Neuron (in vitro differentiated cells): ENCODE measurements at regions not wholly inside any gene's neighbourhood (a gene's known extent, or its start where the extent isn't known, plus 50 kb on each side); places are given as distances from the start of the nearest gene placed in this dataset.
"Not testable (repeated sequence)": the region's sequence is repeated elsewhere in the genome, so short reads cannot be mapped to it uniquely, and the experiment has no call there.

Experiments
- H2AFZ ChIP-seq: one replicate; pipeline ENCODE4 v1.6.1; 2013; ENCODE audit warnings: low read depth, mild to moderate bottlenecking, inconsistent platforms, low read length, moderate library complexity
- H3K27me3 ChIP-seq: one replicate; pipeline ENCODE4 v1.6.1; 2013; ENCODE audit warnings: low read length; ENCODE audit not compliant: insufficient read depth
- H3K36me3 ChIP-seq: one replicate; pipeline ENCODE4 v1.6.1; 2013; ENCODE audit warnings: low read length; ENCODE audit not compliant: insufficient read depth
- H3K4me1 ChIP-seq: one replicate; pipeline ENCODE4 v1.6.1; 2013; ENCODE audit warnings: low read length; ENCODE audit not compliant: insufficient read depth
- H3K4me3 ChIP-seq: 2 replicates; pipeline ENCODE4 v1.5.1; 2013; ENCODE audit warnings: mild to moderate bottlenecking, low read length, moderate library complexity
- H3K9me3 ChIP-seq: one replicate; pipeline ENCODE4 v1.6.1; 2013; ENCODE audit warnings: low read length

GRCh38 chr12:9309749-9310148 lies 101.6 kb upstream of the PZP start:
- not testable (repeated sequence) for H3K4me1 ChIP-seq, H3K4me3 ChIP-seq, H3K27me3 ChIP-seq

GRCh38 chr12:9308745-9309144 lies 100.5 kb upstream of the PZP start:
- not testable (repeated sequence) for H2AFZ ChIP-seq, H3K27me3 ChIP-seq, H3K4me1 ChIP-seq, H3K4me3 ChIP-seq, H3K9me3 ChIP-seq
- H3K36me3 ChIP-seq, result peaks cover 28% of the 10 kb centered on the region

More at GRCh38 chr12:9309749-9310148, 101.6 kb upstream of the PZP start:
- not testable (repeated sequence) for H3K9me3 ChIP-seq, H2AFZ ChIP-seq
- H3K36me3 ChIP-seq, result peaks cover 24% of the 10 kb centered on the region

- H3K4me3 ChIP-seq, H3K27me3 ChIP-seq, H2AFZ ChIP-seq, H3K4me1 ChIP-seq, H3K9me3 ChIP-seq: not testable (repeated sequence)
- peaks cover 26% of the 10 kb centered on the region for H3K36me3 ChIP-seq
Observed at GRCh38 chr12:9308163-9308562, 100.0 kb upstream of the PZP start.

DNA sequence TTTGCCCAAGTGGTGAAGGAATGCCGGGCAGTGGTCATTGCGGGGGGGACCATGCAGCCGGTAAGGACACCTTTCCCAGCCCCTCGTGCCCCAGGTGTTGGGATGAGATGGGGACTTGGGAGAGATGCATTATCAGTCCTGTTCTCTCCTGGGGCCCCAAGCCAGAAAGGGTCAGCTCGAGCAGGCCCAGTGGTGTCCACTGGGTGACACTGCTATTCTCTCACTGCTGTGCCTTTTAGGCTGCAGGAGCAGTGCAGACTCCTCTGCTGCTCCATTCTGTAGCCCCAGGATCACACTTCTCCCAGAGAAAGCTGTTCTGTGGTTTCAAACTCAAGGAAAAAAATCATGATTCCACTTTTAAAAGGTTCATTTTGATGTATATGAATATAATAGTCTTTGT lies 99.1 kb upstream of the PZP start:
- not testable (repeated sequence) for H2AFZ ChIP-seq, H3K27me3 ChIP-seq, H3K9me3 ChIP-seq, H3K4me1 ChIP-seq, H3K4me3 ChIP-seq
- H3K36me3 ChIP-seq, result peaks cover 26% of the 10 kb centered on the region

DNA sequence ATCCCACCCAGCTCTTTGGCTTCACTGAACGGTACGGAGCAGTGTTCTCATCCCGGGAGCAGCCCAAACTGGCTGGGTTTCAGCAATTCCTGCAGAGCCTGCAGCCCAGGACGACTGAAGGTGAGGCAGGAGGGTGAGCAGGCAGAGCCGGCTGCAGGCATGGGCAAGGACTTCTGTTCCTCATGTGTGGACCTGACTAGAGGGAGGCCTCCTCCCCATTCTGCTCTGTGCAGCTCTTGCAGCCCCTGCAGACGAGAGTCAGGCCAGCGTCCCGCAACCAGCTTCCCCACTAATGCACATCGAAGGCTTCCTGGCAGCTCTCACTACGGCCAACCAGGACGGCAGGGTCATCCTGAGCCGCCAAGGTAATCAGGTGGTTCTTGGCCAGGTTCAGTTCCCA lies 97.8 kb upstream of the PZP start:
- not testable (repeated sequence) for H3K4me1 ChIP-seq, H3K9me3 ChIP-seq, H2AFZ ChIP-seq, H3K4me3 ChIP-seq, H3K27me3 ChIP-seq
- H3K36me3 ChIP-seq, result peaks cover 15% of the 10 kb centered on the region

- not testable (repeated sequence) for H3K4me1 ChIP-seq, H3K4me3 ChIP-seq, H3K9me3 ChIP-seq, H3K36me3 ChIP-seq, H2AFZ ChIP-seq, H3K27me3 ChIP-seq
Observed at GRCh38 chr12:9304540-9304939, 96.3 kb upstream of the PZP start.

GRCh38 chr12:9295872-9296271 lies 87.7 kb upstream of the PZP start:
- not testable (repeated sequence) for H3K9me3 ChIP-seq, H3K4me1 ChIP-seq, H3K27me3 ChIP-seq, H2AFZ ChIP-seq, H3K4me3 ChIP-seq, H3K36me3 ChIP-seq

DNA sequence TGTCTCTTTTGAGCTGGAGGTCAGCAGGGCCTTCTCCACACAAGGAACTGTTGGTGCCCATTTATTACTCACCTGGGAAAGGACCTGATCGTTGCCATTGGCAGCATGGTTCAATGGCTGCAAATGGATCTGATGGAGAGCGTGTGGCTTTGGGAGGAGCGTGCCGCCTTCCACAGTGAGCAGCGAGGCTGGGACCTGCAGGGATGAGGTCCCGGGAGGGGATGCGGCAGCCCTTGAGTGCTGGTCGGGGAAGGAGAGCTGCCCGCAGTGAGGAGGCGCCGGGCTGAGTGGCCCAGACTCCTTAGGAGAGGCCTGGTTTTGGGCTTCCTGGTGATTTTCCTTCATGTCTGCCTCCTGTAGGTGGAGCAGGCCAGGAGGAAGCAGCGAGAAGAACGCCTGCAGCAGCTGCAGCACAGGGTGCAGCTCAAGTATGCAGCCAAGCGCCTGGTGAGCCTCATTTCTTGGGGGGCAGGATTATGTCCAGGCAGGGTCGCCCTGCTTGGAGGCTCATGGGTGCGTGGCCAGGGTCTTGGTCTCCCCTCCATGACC lies 86.0 kb upstream of the PZP start:
- H2AFZ ChIP-seq, H3K4me3 ChIP-seq, H3K27me3 ChIP-seq, H3K4me1 ChIP-seq, H3K36me3 ChIP-seq, H3K9me3 ChIP-seq: not testable (repeated sequence)

DNA sequence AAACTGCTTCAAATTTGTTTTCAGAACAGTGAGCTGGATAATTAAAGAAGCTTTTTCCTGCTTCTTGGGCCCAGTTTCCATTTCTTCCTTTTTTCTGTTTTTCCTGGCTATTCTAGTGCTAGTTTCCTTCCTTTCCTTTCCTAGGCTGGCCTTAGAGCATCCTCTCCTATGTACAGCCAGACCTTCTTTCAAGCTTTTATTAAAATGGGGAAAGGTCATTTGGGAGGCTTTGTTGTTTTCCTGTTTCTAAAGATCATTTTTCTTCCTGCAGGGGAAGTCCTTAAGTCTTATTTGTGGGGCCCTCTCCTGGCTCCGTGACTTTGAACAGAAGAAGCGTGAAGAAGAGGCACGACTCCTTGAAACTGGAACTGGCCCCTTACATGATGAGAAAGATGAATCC lies 85.2 kb upstream of the PZP start:
- not testable (repeated sequence) for H3K27me3 ChIP-seq, H3K4me1 ChIP-seq, H3K4me3 ChIP-seq, H3K9me3 ChIP-seq, H2AFZ ChIP-seq, H3K36me3 ChIP-seq

DNA sequence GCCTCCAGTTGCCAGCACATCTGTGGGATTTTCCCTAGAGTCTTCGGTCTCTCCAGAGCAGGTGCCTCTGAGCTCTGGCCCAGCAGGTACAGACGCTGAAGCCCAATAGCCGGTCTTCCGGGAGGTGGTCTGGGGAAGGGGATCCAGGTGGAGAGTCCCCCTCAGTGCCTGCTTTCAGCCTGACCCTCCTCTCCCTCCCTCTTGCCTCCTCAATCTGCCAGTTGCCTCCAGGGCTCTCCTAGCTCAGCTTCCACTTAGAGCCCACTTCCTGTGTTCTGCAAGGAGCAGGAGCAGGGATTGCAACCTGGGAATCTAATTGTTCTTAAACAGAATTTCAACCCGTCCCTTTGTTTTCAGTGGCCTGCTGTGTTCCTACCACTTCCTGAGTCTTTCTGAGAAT lies 81.8 kb upstream of the PZP start:
- H3K9me3 ChIP-seq, H3K36me3 ChIP-seq, H3K27me3 ChIP-seq, H2AFZ ChIP-seq, H3K4me1 ChIP-seq, H3K4me3 ChIP-seq: not testable (repeated sequence)

DNA sequence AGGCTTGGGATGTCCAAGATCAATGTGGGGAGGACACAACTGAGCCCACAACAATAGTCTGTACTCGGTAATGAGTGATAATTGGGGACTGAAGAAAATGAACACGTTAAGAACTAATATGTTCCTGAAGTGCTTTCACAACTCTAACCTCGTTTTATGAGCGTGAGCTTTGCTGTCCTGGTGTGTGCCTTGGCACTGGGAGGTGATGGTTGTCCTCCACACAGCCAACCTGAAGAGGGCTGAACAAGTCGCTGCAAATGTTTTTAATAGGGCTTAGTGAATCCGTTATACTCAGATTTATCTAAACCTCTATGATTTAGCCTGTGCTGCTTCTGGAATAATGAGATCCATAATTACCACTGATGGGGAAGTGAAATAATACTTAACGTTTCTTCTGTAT lies 76.5 kb upstream of the PZP start:
- H2AFZ ChIP-seq, H3K36me3 ChIP-seq, H3K9me3 ChIP-seq, H3K4me1 ChIP-seq, H3K27me3 ChIP-seq: not testable (repeated sequence)
- peak overlapping the region; percentile 87 for H3K4me3 ChIP-seq

- H3K36me3 ChIP-seq, H3K4me1 ChIP-seq, H3K9me3 ChIP-seq, H3K27me3 ChIP-seq: not testable (repeated sequence)
- H2AFZ ChIP-seq, result peak overlapping the region; percentile 89
- peak overlapping the region; percentile 87 for H3K4me3 ChIP-seq
Observed at GRCh38 chr12:9284197-9284596, 76.0 kb upstream of the PZP start.

- H3K27me3 ChIP-seq, H3K9me3 ChIP-seq, H3K4me1 ChIP-seq, H3K36me3 ChIP-seq: not testable (repeated sequence)
- Histone ChIP-seq H3K4me3 (peak overlapping the region; percentile 87), H2AFZ (peak overlapping the region; percentile 89)
Observed at GRCh38 chr12:9283346-9284095, 75.3 kb upstream of the PZP start.

GRCh38 chr12:9276990-9277389 lies 68.8 kb upstream of the PZP start:
- Histone ChIP-seq H3K4me1 (peaks cover 3% of the 10 kb centered on the region), H3K9me3 (no peaks in the 10 kb centered on the region), H3K4me3 (no peak overlapping the region), H3K27me3 (no peaks in the 10 kb centered on the region), H3K36me3 (no peaks in the 10 kb centered on the region), H2AFZ (no peak overlapping the region)
